ENCODE measurements at regions not wholly inside any gene's neighbourhood (a gene's known extent, or its start where the extent isn't known, plus 50 kb on each side); places are given as distances from the start of the nearest gene placed in this dataset.

DNA sequence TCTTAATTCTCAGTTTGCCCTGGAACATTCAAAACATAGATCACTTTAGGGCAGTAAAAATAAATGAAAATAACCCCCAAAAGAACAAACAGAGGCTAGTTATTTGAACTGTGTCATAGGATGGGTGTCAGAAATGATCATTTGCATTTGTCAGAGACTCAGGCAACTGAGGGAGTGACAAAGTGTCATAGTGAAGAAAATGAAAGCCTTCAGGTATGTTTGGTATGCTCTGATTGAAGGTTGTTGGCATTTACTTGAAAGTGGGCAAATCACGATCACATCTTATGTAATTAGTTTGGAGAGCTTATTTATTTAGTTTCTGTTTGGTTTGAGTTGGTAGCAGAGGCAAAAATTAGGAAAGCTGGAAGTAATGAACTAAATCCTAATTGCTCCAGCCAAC is 880.9 kb downstream of the ANKRD7 start:
- Histone ChIP-seq H3K27me3 (no peaks in the 10 kb centered on the region), H3K9me3 (peaks cover 0 to 6% of the 10 kb centered on the region in 2 donors), H3K4me1 (no peaks in the 10 kb centered on the region), H3K27ac (no peak overlapping the region), H3K36me3 (no peaks in the 10 kb centered on the region), H3K4me3 (no peak overlapping the region)
- intact Hi-C loops (cut with DNase I; ENCODE audit: low total_unique reads), result no loop called here
- TF ChIP-seq, protein P1, sequence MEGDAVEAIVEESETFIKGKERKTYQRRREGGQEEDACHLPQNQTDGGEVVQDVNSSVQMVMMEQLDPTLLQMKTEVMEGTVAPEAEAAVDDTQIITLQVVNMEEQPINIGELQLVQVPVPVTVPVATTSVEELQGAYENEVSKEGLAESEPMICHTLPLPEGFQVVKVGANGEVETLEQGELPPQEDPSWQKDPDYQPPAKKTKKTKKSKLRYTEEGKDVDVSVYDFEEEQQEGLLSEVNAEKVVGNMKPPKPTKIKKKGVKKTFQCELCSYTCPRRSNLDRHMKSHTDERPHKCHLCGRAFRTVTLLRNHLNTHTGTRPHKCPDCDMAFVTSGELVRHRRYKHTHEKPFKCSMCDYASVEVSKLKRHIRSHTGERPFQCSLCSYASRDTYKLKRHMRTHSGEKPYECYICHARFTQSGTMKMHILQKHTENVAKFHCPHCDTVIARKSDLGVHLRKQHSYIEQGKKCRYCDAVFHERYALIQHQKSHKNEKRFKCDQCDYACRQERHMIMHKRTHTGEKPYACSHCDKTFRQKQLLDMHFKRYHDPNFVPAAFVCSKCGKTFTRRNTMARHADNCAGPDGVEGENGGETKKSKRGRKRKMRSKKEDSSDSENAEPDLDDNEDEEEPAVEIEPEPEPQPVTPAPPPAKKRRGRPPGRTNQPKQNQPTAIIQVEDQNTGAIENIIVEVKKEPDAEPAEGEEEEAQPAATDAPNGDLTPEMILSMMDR (IDR thresholded peaks at IDR 0.05), result no peak
- TF ChIP-seq POLR2A (IDR thresholded peaks at IDR 0.05), result no peak
- TF ChIP-seq POLR2AphosphoS5 (IDR thresholded peaks at IDR 0.05), result no peak
- no peak for DNase-seq (ENCODE audit: low spot score in 2 of 2)

DNA sequence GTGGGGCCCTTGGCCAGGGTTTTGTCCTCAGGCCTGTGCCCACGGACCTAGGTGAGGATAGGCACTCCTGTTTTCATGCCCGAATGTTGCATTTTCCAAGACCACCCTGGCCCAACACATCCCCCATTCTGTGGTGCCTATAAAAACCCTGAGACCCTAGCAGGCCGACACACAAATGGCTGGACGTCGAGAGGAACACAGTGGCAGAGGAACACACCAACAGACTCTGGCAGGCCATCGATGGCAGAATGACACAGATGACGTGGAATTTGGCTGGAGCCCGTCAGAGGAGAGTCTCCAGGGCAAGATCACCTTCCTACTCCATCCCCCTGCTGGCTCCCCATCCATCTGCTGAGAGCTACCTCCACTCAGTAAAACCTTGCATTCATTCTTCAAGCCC is 898.8 kb downstream of the ANKRD7 start:
- H3K4me3 ChIP-seq, result no peak overlapping the region
- no peaks in the 10 kb centered on the region for H3K4me1 ChIP-seq
- intact Hi-C loops (cut with DNase I; ENCODE audit: low total_unique reads), result no loop called here
- DNase-seq (ENCODE audit: low spot score in 2 of 2), result no peak
- H3K36me3 ChIP-seq, result no peaks in the 10 kb centered on the region
- H3K27ac ChIP-seq, result no peak overlapping the region
- H3K9me3 ChIP-seq, result peaks cover 0 to 5% of the 10 kb centered on the region in 2 donors
- H3K27me3 ChIP-seq, result no peaks in the 10 kb centered on the region
- TF ChIP-seq, protein P1 (IDR thresholded peaks at IDR 0.05), result no peak
- no peak for TF ChIP-seq POLR2A (IDR thresholded peaks at IDR 0.05)
- no peak for TF ChIP-seq POLR2AphosphoS5 (IDR thresholded peaks at IDR 0.05)

DNA sequence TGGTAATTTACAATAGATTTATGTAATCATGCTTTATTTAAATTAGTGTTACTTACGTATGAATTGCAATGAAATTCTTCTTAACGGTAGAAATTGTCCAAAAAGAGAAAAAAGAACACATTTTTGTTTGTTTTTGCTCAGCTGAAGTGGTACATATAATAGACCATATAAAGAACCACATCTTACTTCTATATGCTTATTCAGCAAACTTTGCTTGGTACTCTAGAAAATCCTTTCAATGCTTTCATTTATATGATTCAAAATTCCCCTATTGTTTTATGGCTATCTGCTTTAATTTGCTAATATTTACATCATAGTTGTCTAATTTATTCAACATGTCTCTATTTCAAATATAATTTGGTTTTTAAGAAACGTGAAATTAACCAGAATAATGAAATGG is 903.2 kb downstream of the ANKRD7 start:
- Histone ChIP-seq H3K27me3 (no peaks in the 10 kb centered on the region), H3K27ac (no peak overlapping the region), H3K4me3 (no peak overlapping the region), H3K9me3 (no peaks in the 10 kb centered on the region), H3K36me3 (no peaks in the 10 kb centered on the region), H3K4me1 (no peaks in the 10 kb centered on the region)
- TF ChIP-seq, protein P1 (IDR thresholded peaks at IDR 0.05), result no peak
- TF ChIP-seq POLR2A (IDR thresholded peaks at IDR 0.05) (no peak), POLR2AphosphoS5 (IDR thresholded peaks at IDR 0.05) (no peak)
- intact Hi-C loops (cut with DNase I; ENCODE audit: low total_unique reads), result no loop called here
- no peak for DNase-seq (ENCODE audit: low spot score in 2 of 2)

DNA sequence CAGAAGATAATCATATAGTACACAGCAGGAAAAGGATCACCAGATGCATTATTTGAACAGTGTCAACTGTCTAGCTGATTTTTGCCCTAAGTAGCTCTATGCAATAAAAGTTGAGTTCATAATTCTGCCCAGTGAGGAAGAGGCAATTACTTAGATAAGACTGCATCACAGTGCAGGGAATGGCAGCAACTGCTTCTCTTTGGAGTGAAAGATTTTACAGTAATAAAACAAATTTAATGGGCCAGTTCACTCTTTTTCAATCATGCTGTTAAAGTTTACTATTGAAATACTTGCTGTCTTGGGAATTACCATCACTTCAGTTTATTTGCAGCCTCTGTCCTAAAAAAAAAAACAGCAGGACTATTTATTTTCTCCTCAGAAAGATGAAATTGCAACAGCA is 907.9 kb downstream of the ANKRD7 start:
- H3K36me3 ChIP-seq, result no peaks in the 10 kb centered on the region
- H3K9me3 ChIP-seq, result no peaks in the 10 kb centered on the region
- DNase-seq (ENCODE audit: low spot score in 2 of 2), result no peak
- H3K27me3 ChIP-seq, result no peaks in the 10 kb centered on the region
- H3K4me3 ChIP-seq, result no peak overlapping the region
- intact Hi-C loops (cut with DNase I; ENCODE audit: low total_unique reads), result no loop called here
- TF ChIP-seq POLR2AphosphoS5 (IDR thresholded peaks at IDR 0.05) (no peak), POLR2A (IDR thresholded peaks at IDR 0.05) (no peak)
- TF ChIP-seq, protein P1 (IDR thresholded peaks at IDR 0.05), result no peak
- no peak overlapping the region for H3K27ac ChIP-seq
- H3K4me1 ChIP-seq, result no peaks in the 10 kb centered on the region

DNA sequence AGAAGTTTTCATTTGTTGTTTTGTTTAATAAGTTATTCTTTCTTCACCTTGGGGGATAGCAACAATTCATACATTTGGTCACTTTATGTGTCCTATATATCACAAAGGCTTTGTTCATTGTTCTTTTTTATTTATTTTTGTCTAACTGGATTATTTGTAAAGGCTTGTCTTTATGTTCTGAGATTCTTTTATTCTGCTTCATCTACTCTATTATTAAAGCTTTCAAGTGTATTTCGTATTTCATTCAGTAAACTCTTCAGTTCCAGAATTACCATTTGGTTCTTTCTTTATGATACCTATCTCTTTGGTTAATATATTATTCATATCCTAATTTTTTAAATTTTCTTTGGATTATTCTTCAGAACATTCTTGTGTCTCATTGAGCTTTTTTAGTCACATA is 942.9 kb downstream of the ANKRD7 start:
- intact Hi-C loops (cut with DNase I; ENCODE audit: low total_unique reads), result no loop called here
- TF ChIP-seq POLR2A (IDR thresholded peaks at IDR 0.05), result no peak

DNA sequence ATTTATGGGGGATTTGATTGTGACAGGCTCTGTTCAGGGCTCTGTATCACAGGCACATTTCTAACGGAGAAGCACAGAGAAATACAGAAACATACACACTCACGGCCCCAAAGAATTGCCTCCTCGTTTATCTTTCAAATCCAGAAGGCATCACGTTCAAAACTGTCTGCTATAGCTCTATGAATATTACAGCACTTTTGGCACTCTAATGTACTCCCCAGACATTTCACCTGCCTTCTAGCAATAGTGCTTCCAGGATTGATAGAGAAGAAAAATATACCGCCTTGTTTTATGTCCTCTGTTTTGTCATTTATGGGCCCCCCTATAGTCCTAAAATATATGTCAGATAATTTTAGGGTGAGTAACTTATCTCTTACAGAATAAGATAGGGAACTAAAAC is 947.5 kb downstream of the ANKRD7 start:
- intact Hi-C loops (cut with DNase I; ENCODE audit: low total_unique reads), result loop anchor here (2.0 kb wide), 1 partner anchor 39 kb away; no protein-coding TSS in a partner anchor
- TF ChIP-seq, protein P1 (IDR thresholded peaks at IDR 0.05), result no peak
- TF ChIP-seq POLR2AphosphoS5 (IDR thresholded peaks at IDR 0.05), result no peak
- TF ChIP-seq POLR2A (IDR thresholded peaks at IDR 0.05), result no peak
- peaks cover 7 to 17% of the 10 kb centered on the region in 2 donors for H3K9me3 ChIP-seq
- no peak overlapping the region for H3K27ac ChIP-seq
- DNase-seq (ENCODE audit: low spot score in 2 of 2), result no peak
- H3K4me3 ChIP-seq, result no peak overlapping the region
- H3K4me1 ChIP-seq, result peaks cover 0 to 4% of the 10 kb centered on the region in 2 donors
- no peaks in the 10 kb centered on the region for H3K27me3 ChIP-seq
- no peaks in the 10 kb centered on the region for H3K36me3 ChIP-seq

More for the DNA sequence above, 942.9 kb downstream of the ANKRD7 start:
- Histone ChIP-seq H3K27me3 (no peaks in the 10 kb centered on the region), H3K4me3 (no peak overlapping the region), H3K36me3 (no peaks in the 10 kb centered on the region), H3K4me1 (no peaks in the 10 kb centered on the region), H3K27ac (no peak overlapping the region), H3K9me3 (peaks cover 7 to 48% of the 10 kb centered on the region in 2 donors)
- no peak for DNase-seq (ENCODE audit: low spot score in 2 of 2)

All from breast epithelium (tissue), 4 donors.